SK-N-MC (cell line): ENCODE measurements at regions not wholly inside any gene's neighbourhood (a gene's known extent, or its start where the extent isn't known, plus 50 kb on each side); places are given as distances from the start of the nearest gene placed in this dataset.

Experiments
- DNase-seq: peaks from one replicate; pipeline ENCODE4 v3.0.0-alpha.2; 2011; ENCODE audit warnings: low read depth, low spot score
- H3K27ac ChIP-seq: fragments of 200-600 bp; sonication (generic); 2 replicates; pipeline ENCODE4 v1.5.1; 2016; ENCODE audit warnings: mixed run types
- H3K36me3 ChIP-seq: fragments of 200-600 bp; sonication (generic); 2 replicates; pipeline ENCODE4 v1.6.1; 2017; ENCODE audit warnings: antibody characterized with exemption, low read length, mixed read lengths; ENCODE audit not compliant: insufficient read depth
- H3K4me3 ChIP-seq: fragments of 200-600 bp; sonication (generic); 2 replicates; pipeline ENCODE4 v1.5.1; 2016
- H3K9ac ChIP-seq: fragments of 200-600 bp; sonication (generic); 2 replicates; pipeline ENCODE4 v1.8.0; 2017; ENCODE audit warnings: mixed run types, mixed read lengths; ENCODE audit not compliant: insufficient read length
- H3K9me3 ChIP-seq: fragments of 200-600 bp; sonication (generic); 2 replicates; pipeline ENCODE4 v1.6.1; 2017; ENCODE audit warnings: low read depth, mild to moderate bottlenecking, antibody characterized with exemption, low read length, moderate library complexity, mixed read lengths
- EZH2 ChIP-seq: fragments of 200-600 bp; sonication (generic); IDR thresholded peaks from one replicate; pipeline ENCODE4 v1.6.1; 2017; ENCODE audit warnings: antibody characterized with exemption
- FOXP2 ChIP-seq: optimal IDR thresholded peaks from 2 replicates; pipeline ENCODE3; 2011; ENCODE audit warnings: mild to moderate bottlenecking, moderate library complexity; ENCODE audit not compliant: insufficient read depth; ENCODE audit errors: extremely low read length, control extremely low read depth
- POLR2AphosphoS5 ChIP-seq: IDR thresholded peaks from 2 replicates; pipeline ENCODE4 v1.6.1; 2012; ENCODE audit warnings: mild to moderate bottlenecking, low read depth, low read length, borderline replicate concordance

GRCh38 chr5:31137676-31138075 is 55.8 kb upstream of the CDH6 start:
- Histone ChIP-seq H3K9ac (no peak overlapping the region), H3K4me3 (no peak overlapping the region)
- TF ChIP-seq EZH2: no peak
- no peak for TF ChIP-seq POLR2AphosphoS5
- TF ChIP-seq FOXP2: no peak

GRCh38 chr5:31135542-31135941 is 57.9 kb upstream of the CDH6 start:
- Histone ChIP-seq H3K4me3 (no peak overlapping the region), H3K9me3 (no peaks in the 10 kb centered on the region), H3K9ac (no peak overlapping the region), H3K27ac (no peak overlapping the region), H3K36me3 (no peaks in the 10 kb centered on the region)
- TF ChIP-seq EZH2: no peak
- no peak for TF ChIP-seq POLR2AphosphoS5
- no peak for DNase-seq

More at GRCh38 chr5:31137676-31138075, 55.8 kb upstream of the CDH6 start:
- H3K36me3 ChIP-seq: no peaks in the 10 kb centered on the region
- DNase-seq: no peak
- no peak overlapping the region for H3K27ac ChIP-seq
- no peaks in the 10 kb centered on the region for H3K9me3 ChIP-seq

- DNase-seq: peak; percentile 88
- Histone ChIP-seq H3K27ac (0 out of 2 replicates have a peak overlapping the region, but pooled peaks have one; percentile 15), H3K9ac (no peak overlapping the region), H3K4me3 (peak overlapping the region; percentile 56), H3K9me3 (no peaks in the 10 kb centered on the region), H3K36me3 (no peaks in the 10 kb centered on the region)
- TF ChIP-seq EZH2: no peak
- TF ChIP-seq POLR2AphosphoS5: no peak
- TF ChIP-seq FOXP2: peak; percentile 93
Measured at GRCh38 chr5:31133488-31133887, 60.0 kb upstream of the CDH6 start.

- Histone ChIP-seq H3K27ac (no peak overlapping the region), H3K4me3 (no peak overlapping the region), H3K9me3 (no peaks in the 10 kb centered on the region; the same call in 1 of the 2 replicates), H3K9ac (no peak overlapping the region), H3K36me3 (no peaks in the 10 kb centered on the region)
- TF ChIP-seq EZH2: no peak
- TF ChIP-seq FOXP2: no peak
- no peak for TF ChIP-seq POLR2AphosphoS5
- no peak for DNase-seq
Measured at GRCh38 chr5:31131381-31131891, 62.0 kb upstream of the CDH6 start.

GRCh38 chr5:31130676-31131075 is 62.8 kb upstream of the CDH6 start:
- Histone ChIP-seq H3K4me3 (no peak overlapping the region), H3K27ac (no peak overlapping the region), H3K36me3 (no peaks in the 10 kb centered on the region), H3K9ac (no peak overlapping the region), H3K9me3 (no peaks in the 10 kb centered on the region; the same call in 1 of the 2 replicates)
- TF ChIP-seq POLR2AphosphoS5: no peak
- TF ChIP-seq FOXP2: no peak
- TF ChIP-seq EZH2: no peak
- no peak for DNase-seq

- no peak for DNase-seq
- no peak for TF ChIP-seq FOXP2
- no peak overlapping the region for H3K9ac ChIP-seq
Measured at GRCh38 chr5:31124651-31125305, 68.7 kb upstream of the CDH6 start.

GRCh38 chr5:31124026-31124425 is 69.5 kb upstream of the CDH6 start:
- Histone ChIP-seq H3K36me3 (no peaks in the 10 kb centered on the region), H3K4me3 (no peak overlapping the region), H3K9me3 (no peaks in the 10 kb centered on the region; the same call in 1 of the 2 replicates), H3K27ac (peak overlapping the region; percentile 59; the same call in 1 of the 2 replicates), H3K9ac (no peak overlapping the region)
- DNase-seq: no peak
- TF ChIP-seq FOXP2 (no peak), EZH2 (no peak), POLR2AphosphoS5 (no peak)

More at GRCh38 chr5:31124651-31125305, 68.7 kb upstream of the CDH6 start:
- no peaks in the 10 kb centered on the region; the same call in 1 of the 2 replicates for H3K9me3 ChIP-seq
- H3K27ac ChIP-seq: no peak overlapping the region
- no peaks in the 10 kb centered on the region for H3K36me3 ChIP-seq
- H3K4me3 ChIP-seq: no peak overlapping the region

- Histone ChIP-seq H3K9ac (no peak overlapping the region), H3K27ac (peak overlapping the region; percentile 59; the same call in 1 of the 2 replicates), H3K36me3 (no peaks in the 10 kb centered on the region), H3K4me3 (0 out of 2 replicates have a peak overlapping the region, but pooled peaks have one; percentile 14), H3K9me3 (no peaks in the 10 kb centered on the region; the same call in 1 of the 2 replicates)
- no peak for DNase-seq
- TF ChIP-seq POLR2AphosphoS5 (no peak), EZH2 (no peak), FOXP2 (no peak)
Measured at GRCh38 chr5:31122998-31123951, 70.2 kb upstream of the CDH6 start.
